WTC11 (cell line): ENCODE measurements at regions not wholly inside any gene's neighbourhood (a gene's known extent, or its start where the extent isn't known, plus 50 kb on each side); places are given as distances from the start of the nearest gene placed in this dataset.

Experiments used
- ATAC-seq: fragments of 200-7000 bp; cut with Tn5 transposase; 2 replicates; pipeline ENCODE4 v1.10.0; 2021; ENCODE audit warnings: mild to moderate bottlenecking, moderate library complexity
- CTCF ChIA-PET: fragments of 300-600 bp; sonication (Branson Sonifier 250); formaldehyde crosslinking; loops from one replicate; lab custom pipeline; 2021; ENCODE audit warnings: antibody characterized with exemption; lab: Charles Lee
- POLR2A ChIA-PET: fragments of 350-600 bp; sonication (Branson Sonifier 250); formaldehyde crosslinking; loops from one replicate; lab custom pipeline; 2021; ENCODE audit warnings: antibody characterized with exemption; lab: Charles Lee
- DNase-seq: peaks from one replicate; pipeline ENCODE4 v3.0.0; 2021; ENCODE audit warnings: low spot score
- H3K27ac Mint-ChIP-seq: 2 replicates; pipeline ENCODE4 v1.8.0; 2021; ENCODE audit warnings: mixed read lengths
- H3K27me3 Mint-ChIP-seq: 2 replicates; pipeline ENCODE4 v1.8.0; 2021; ENCODE audit warnings: low read depth, mild to moderate bottlenecking, moderate library complexity, mixed read lengths
- H3K36me3 Mint-ChIP-seq: 2 replicates; pipeline ENCODE4 v1.8.0; 2021; ENCODE audit warnings: mixed read lengths
- H3K4me1 Mint-ChIP-seq: 2 replicates; pipeline ENCODE4 v1.8.0; 2022; ENCODE audit warnings: mixed read lengths
- H3K4me3 Mint-ChIP-seq: 2 replicates; pipeline ENCODE4 v1.8.0; 2021; ENCODE audit warnings: mild to moderate bottlenecking, moderate library complexity, mixed read lengths
- H3K9me3 Mint-ChIP-seq: 2 replicates; pipeline ENCODE4 v1.8.0; 2021; ENCODE audit warnings: mixed read lengths
- AR ChIP-seq: fragments of 250-450 bp; sonication (Bioruptor Pico); IDR thresholded peaks from 2 replicates; pipeline ENCODE4 v1.9.0; 2021; ENCODE audit warnings: mild to moderate bottlenecking
- ATF6 ChIP-seq: sonication (generic); formaldehyde crosslinking; IDR thresholded peaks from 2 replicates; pipeline ENCODE4 v1.8.1; 2023; ENCODE audit warnings: mild to moderate bottlenecking, missing genetic modification reagents
- E2F4 ChIP-seq: sonication (generic); formaldehyde crosslinking; IDR thresholded peaks from 2 replicates; pipeline ENCODE4 v1.8.1; 2022; ENCODE audit warnings: low read depth, mild to moderate bottlenecking, moderate library complexity, missing genetic modification reagents, borderline replicate concordance
- ERG ChIP-seq: fragments of 250-450 bp; sonication (Bioruptor Pico); IDR thresholded peaks from 2 replicates; pipeline ENCODE4 v1.8.0; 2021; ENCODE audit warnings: mild to moderate bottlenecking
- ESRRA ChIP-seq: sonication (generic); formaldehyde crosslinking; IDR thresholded peaks from 2 replicates; pipeline ENCODE4 v1.8.1; 2022; ENCODE audit warnings: mild to moderate bottlenecking, missing genetic modification reagents, borderline replicate concordance
- FOXJ3 ChIP-seq: sonication (generic); formaldehyde crosslinking; IDR thresholded peaks from 2 replicates; pipeline ENCODE4 v1.9.0; 2021; ENCODE audit warnings: missing genetic modification reagents, mild to moderate bottlenecking, borderline replicate concordance
- FOXP4 ChIP-seq: sonication (generic); formaldehyde crosslinking; IDR thresholded peaks from 2 replicates; pipeline ENCODE4 v1.8.0; 2022; ENCODE audit warnings: mild to moderate bottlenecking, missing genetic modification reagents
- IRF1 ChIP-seq: sonication (generic); formaldehyde crosslinking; IDR thresholded peaks from 2 replicates; pipeline ENCODE4 v1.8.0; 2023; ENCODE audit warnings: missing genetic modification reagents
- IRF2 ChIP-seq: sonication (generic); formaldehyde crosslinking; IDR thresholded peaks from 2 replicates; pipeline ENCODE4 v1.8.0; 2022; ENCODE audit warnings: low read depth, missing genetic modification reagents, borderline replicate concordance
- MXD4 ChIP-seq: fragments of 250-450 bp; sonication (Bioruptor Pico); IDR thresholded peaks from 2 replicates; pipeline ENCODE4 v1.8.0; 2021; ENCODE audit warnings: mild to moderate bottlenecking, moderate library complexity, borderline replicate concordance
- MYBL2 ChIP-seq: sonication (generic); formaldehyde crosslinking; IDR thresholded peaks from 2 replicates; pipeline ENCODE4 v1.8.1; 2023; ENCODE audit warnings: mild to moderate bottlenecking, moderate library complexity, missing genetic modification reagents
- NR1H2 ChIP-seq: sonication (generic); formaldehyde crosslinking; IDR thresholded peaks from 2 replicates; pipeline ENCODE4 v1.9.0; 2021; ENCODE audit warnings: mild to moderate bottlenecking, moderate library complexity, missing genetic modification reagents
- NR2C2 ChIP-seq: sonication (generic); formaldehyde crosslinking; IDR thresholded peaks from 2 replicates; pipeline ENCODE4 v1.8.0; 2022; ENCODE audit warnings: mild to moderate bottlenecking, missing genetic modification reagents
- PRDM15 ChIP-seq: sonication (generic); formaldehyde crosslinking; IDR thresholded peaks from 2 replicates; pipeline ENCODE4 v1.8.0; 2022; ENCODE audit warnings: missing genetic modification reagents
- RORB ChIP-seq: fragments of 250-450 bp; sonication (Bioruptor Pico); IDR thresholded peaks from 2 replicates; pipeline ENCODE4 v1.9.0; 2021; ENCODE audit warnings: mild to moderate bottlenecking
- TEAD1 ChIP-seq: sonication (generic); formaldehyde crosslinking; IDR thresholded peaks from 2 replicates; pipeline ENCODE4 v1.8.0; 2022; ENCODE audit warnings: mild to moderate bottlenecking, missing genetic modification reagents
- ZMAT4 ChIP-seq: fragments of 250-450 bp; sonication (Bioruptor Pico); IDR thresholded peaks from 2 replicates; pipeline ENCODE4 v1.9.0; 2021; ENCODE audit warnings: mild to moderate bottlenecking
- ZNF121 ChIP-seq: sonication (generic); formaldehyde crosslinking; IDR thresholded peaks from 2 replicates; pipeline ENCODE4 v1.8.0; 2023; ENCODE audit warnings: missing genetic modification reagents
- ZNF512 ChIP-seq: sonication (generic); formaldehyde crosslinking; IDR thresholded peaks from 2 replicates; pipeline ENCODE4 v1.8.1; 2022; ENCODE audit warnings: missing genetic modification reagents, borderline replicate concordance

- H3K4me3 Mint-ChIP-seq: no peak overlapping the region
- no peak for ATAC-seq
- no peak overlapping the region for H3K27ac Mint-ChIP-seq
- no peak for DNase-seq
- H3K36me3 Mint-ChIP-seq: no peaks in the 10 kb centered on the region
- TF ChIP-seq ERG (no peak), ZNF512 (no peak), ATF6 (CRISPR knock-in tag) (no peak), ESRRA (no peak), FOXP4 (no peak), ZMAT4 (CRISPR knock-in tag) (no peak), NR1H2 (CRISPR knock-in tag) (no peak), NR2C2 (CRISPR knock-in tag) (no peak), E2F4 (CRISPR knock-in tag) (no peak), IRF2 (CRISPR knock-in tag) (no peak), IRF1 (CRISPR knock-in tag) (no peak), RORB (no peak), AR (no peak), MYBL2 (CRISPR knock-in tag) (no peak), FOXJ3 (CRISPR knock-in tag) (no peak), PRDM15 (CRISPR knock-in tag) (no peak), ZNF121 (CRISPR knock-in tag) (no peak), TEAD1 (CRISPR knock-in tag) (no peak), MXD4 (no peak)
- no peaks in the 10 kb centered on the region; the same call in 1 of the 2 replicates for H3K27me3 Mint-ChIP-seq
- ChIA-PET CTCF (no interaction called here), POLR2A (no interaction called here)
- H3K9me3 Mint-ChIP-seq: 0 out of 2 replicates have a peak, but pooled peaks cover 3% of the 10 kb centered on the region
- peaks cover 23% of the 10 kb centered on the region for H3K4me1 Mint-ChIP-seq
Observed at GRCh38 chr10:131812736-131813604, 87.8 kb upstream of the PPP2R2D start.
